B cell (primary cell): ENCODE measurements at regions not wholly inside any gene's neighbourhood (a gene's known extent, or its start where the extent isn't known, plus 50 kb on each side); places are given as distances from the start of the nearest gene placed in this dataset.

ENCODE experiments used
- ATAC-seq: fragments of 200-7000 bp; cut with Tn5 transposase; one replicate; pipeline ENCODE4 v1.10.0; 2021; ENCODE audit warnings: low read depth, mild to moderate bottlenecking, moderate number of reproducible peaks, moderate library complexity
- CTCF ChIA-PET: fragments of 350-600 bp; sonication (Branson Sonifier 250); formaldehyde crosslinking; loops from one replicate; lab custom pipeline; 2021; ENCODE audit warnings: antibody characterized with exemption, inconsistent platforms; lab: Charles Lee
- POLR2A ChIA-PET: fragments of 350-600 bp; sonication (Branson Sonifier 250); formaldehyde crosslinking; loops from one replicate; lab custom pipeline; 2021; ENCODE audit warnings: antibody characterized with exemption; lab: Charles Lee
- DNase-seq: peaks from one replicate; pipeline ENCODE4 v3.0.0; 2013
- H2AFZ ChIP-seq: 2 replicates; pipeline ENCODE4 v1.6.1; 2012; ENCODE audit warnings: mild to moderate bottlenecking, low read depth, low read length; ENCODE audit not compliant: insufficient read depth, poor library complexity, severe bottlenecking
- H3K27ac ChIP-seq, 2 donors: 1 replicate in 1 of 2; 2 replicates in 1 of 2; pipeline ENCODE4 v1.5.1; 2012 to 2013; ENCODE audit warnings: low read length in 2 of 2, mild to moderate bottlenecking in 2 of 2, moderate library complexity in 1 of 2
- H3K27me3 ChIP-seq, 4 experiments: fragments of 200-600 bp in 1 of 4; sonication (generic) in 1 of 4; replicated peaks in 1 of 4; 1 replicate in 2 of 4; 2 replicates in 2 of 4; pipeline versions ENCODE4 v1.6.1 to v1.7.0; 2013 to 2016; ENCODE audit warnings: low read length in 3 of 4, mild to moderate bottlenecking in 2 of 4, mixed read lengths in 1 of 4, moderate library complexity in 1 of 4; ENCODE audit not compliant: insufficient read depth in 4 of 4, control insufficient read depth in 3 of 4; ENCODE audit errors: control extremely low read depth in 1 of 4
- H3K36me3 ChIP-seq, 2 experiments: replicated peaks in 1 of 2; 1 replicate in 1 of 2; 2 replicates in 1 of 2; pipeline versions ENCODE4 v1.6.1 to v1.7.1; 2013; ENCODE audit warnings: low read length in 1 of 2; ENCODE audit not compliant: insufficient read depth in 2 of 2, control insufficient read depth in 1 of 2; ENCODE audit errors: control extremely low read depth in 1 of 2, extremely low read depth in 1 of 2
- H3K4me1 ChIP-seq, 2 donors: fragments of 200-600 bp in 1 of 2; sonication (generic) in 1 of 2; 1 replicate in 1 of 2; 2 replicates in 1 of 2; pipeline versions ENCODE4 v1.5.1 to v1.6.1; 2013 to 2017; ENCODE audit warnings: low read length in 2 of 2; ENCODE audit not compliant: control insufficient read depth in 2 of 2, insufficient read depth in 2 of 2
- H3K4me2 ChIP-seq: replicated peaks from 2 replicates; pipeline ENCODE3; 2012; ENCODE audit warnings: mild to moderate bottlenecking, low read depth, low read length; ENCODE audit not compliant: poor library complexity, severe bottlenecking
- H3K4me3 ChIP-seq, 5 experiments: fragments of 200-600 bp in 1 of 5; sonication (generic) in 1 of 5; 1 replicate in 3 of 5; 2 replicates in 2 of 5; pipeline versions ENCODE4 v1.5.1 to v1.7.0; 2011 to 2016; ENCODE audit warnings: low read length in 4 of 5, mild to moderate bottlenecking in 4 of 5, low read depth in 2 of 5, control low read depth in 1 of 5, moderate library complexity in 1 of 5; ENCODE audit not compliant: insufficient read depth in 1 of 5; ENCODE audit errors: control extremely low read depth in 1 of 5, extremely low read depth in 1 of 5
- H3K79me2 ChIP-seq: fragments of 200-600 bp; sonication (generic); one replicate; pipeline ENCODE4 v1.6.0; 2016; ENCODE audit warnings: low read length; ENCODE audit not compliant: control insufficient read depth, insufficient read depth
- H3K9ac ChIP-seq: fragments of 200-600 bp; sonication (generic); 2 replicates; pipeline ENCODE4 v1.6.1; 2017; ENCODE audit warnings: mild to moderate bottlenecking, low read length, moderate library complexity
- H3K9me3 ChIP-seq, 3 donors: one replicate each; pipeline versions ENCODE4 v1.6.1 to v1.7.1; 2013; ENCODE audit warnings: low read length in 2 of 3; ENCODE audit not compliant: control insufficient read depth in 2 of 3, insufficient read depth in 1 of 3; ENCODE audit errors: control extremely low read depth in 1 of 3
- H4K20me1 ChIP-seq: 2 replicates; pipeline ENCODE4 v1.6.0; 2012; ENCODE audit warnings: mild to moderate bottlenecking, low read length; ENCODE audit not compliant: insufficient read depth, control insufficient read depth, poor library complexity, severe bottlenecking
- H3K27ac Mint-ChIP-seq: one replicate; pipeline ENCODE4 v1.8.0; 2021; ENCODE audit warnings: mixed read lengths
- H3K27me3 Mint-ChIP-seq: one replicate; pipeline ENCODE4 v1.8.0; 2021; ENCODE audit warnings: mixed read lengths
- H3K4me1 Mint-ChIP-seq: one replicate; pipeline ENCODE4 v1.8.0; 2021; ENCODE audit warnings: mixed read lengths
- H3K4me3 Mint-ChIP-seq: one replicate; pipeline ENCODE4 v1.8.0; 2021; ENCODE audit warnings: mixed read lengths
- H3K9me3 Mint-ChIP-seq: one replicate; pipeline ENCODE4 v1.8.0; 2022; ENCODE audit warnings: mixed read lengths; ENCODE audit not compliant: insufficient read depth
- CTCF ChIP-seq: fragments of 200-600 bp; IDR thresholded peaks from one replicate; pipeline ENCODE4 v1.8.0; 2022; ENCODE audit warnings: antibody characterized with exemption, mild to moderate bottlenecking
- EZH2 ChIP-seq: IDR thresholded peaks from 2 replicates; pipeline ENCODE4 v1.6.1; 2012; ENCODE audit warnings: borderline replicate concordance, low read depth, mild to moderate bottlenecking, moderate library complexity, low read length; ENCODE audit not compliant: insufficient read depth, poor library complexity, severe bottlenecking
- WGBS: methylation state at CpG from one replicate; pipeline ENCODE4 v1.1.5; 2013; ENCODE audit warnings: missing lambda C conversion rate; ENCODE audit not compliant: insufficient coverage; 5-methylcytosine and 5-hydroxymethylcytosine counted together
- intact Hi-C: fragments of 100-400 bp; cut with micrococcal nuclease; formaldehyde crosslinking; loops from one replicate; pipeline ENCODE4 v1.10.0; 2022

- Histone ChIP-seq H4K20me1 (no peaks in the 10 kb centered on the region), H3K4me1 (no peaks in the 10 kb centered on the region), H3K27ac (no peak overlapping the region), H3K27me3 (peaks cover 0 to 9% (median 3%) of the 10 kb centered on the region in 4 experiments), H2AFZ (no peak overlapping the region), H3K4me2 (no peak overlapping the region), H3K9me3 (no peaks in the 10 kb centered on the region), H3K36me3 (no peaks in the 10 kb centered on the region), H3K4me3 (no peak overlapping the region), H3K79me2 (no peaks in the 10 kb centered on the region), H3K9ac (no peak overlapping the region)
- DNase-seq (no peak), ATAC-seq (no peak)
- Mint-ChIP-seq H3K9me3 (no peaks in the 10 kb centered on the region), H3K4me3 (no peak overlapping the region), H3K27me3 (peaks cover 41% of the 10 kb centered on the region), H3K4me1 (peaks cover 3% of the 10 kb centered on the region), H3K27ac (no peak overlapping the region)
- WGBS: no CpG with 5 or more reads among the region's 1 CpG
- ChIA-PET POLR2A (no interaction called here), CTCF (no interaction called here)
- no peak for TF ChIP-seq CTCF
- no peak for TF ChIP-seq EZH2
- intact Hi-C loops: no loop called here
These were observed 83.6 kb upstream of the SLC44A3 start for GRCh38 chr1:94736549-94736948.

- Histone ChIP-seq H2AFZ (no peak overlapping the region), H3K27ac (no peak overlapping the region), H3K4me1 (no peaks in the 10 kb centered on the region), H4K20me1 (no peaks in the 10 kb centered on the region), H3K4me2 (no peak overlapping the region), H3K79me2 (no peaks in the 10 kb centered on the region), H3K9ac (no peak overlapping the region), H3K27me3 (peaks cover 0 to 9% (median 3%) of the 10 kb centered on the region in 4 experiments), H3K9me3 (no peaks in the 10 kb centered on the region), H3K4me3 (no peak overlapping the region), H3K36me3 (no peaks in the 10 kb centered on the region)
- Mint-ChIP-seq H3K4me3 (no peak overlapping the region), H3K4me1 (no peaks in the 10 kb centered on the region), H3K9me3 (no peaks in the 10 kb centered on the region), H3K27me3 (peaks cover 43% of the 10 kb centered on the region), H3K27ac (no peak overlapping the region)
- TF ChIP-seq EZH2 (no peak), CTCF (no peak)
- POLR2A ChIA-PET: no interaction called here
- no peak for ATAC-seq
- CTCF ChIA-PET: no interaction called here
- intact Hi-C loops: no loop called here
- DNase-seq: no peak
- WGBS: no CpG with 5 or more reads among the region's 2 CpGs
These were observed 84.1 kb upstream of the SLC44A3 start for GRCh38 chr1:94736073-94736472.
